Hematopoietic multipotent progenitor cell treated with erythropoietin and hydrocortisone succinate and interleukin-3 and kit ligand, for 4 days (in vitro differentiated cells): ENCODE measurements at regions not wholly inside any gene's neighbourhood (a gene's known extent, or its start where the extent isn't known, plus 50 kb on each side); places are given as distances from the start of the nearest gene placed in this dataset.
"Not testable (repeated sequence)": the region's sequence is repeated elsewhere in the genome, so short reads cannot be mapped to it uniquely, and the experiment has no call there.

Source experiments
- DNase-seq: peaks from one replicate; pipeline ENCODE4 v3.0.0-alpha.2; 2015

GRCh38 chr16:48818257-48818656 is 208.3 kb upstream of the N4BP1 start:
- DNase-seq = no peak

- DNase-seq = no peak
Measured at GRCh38 chr16:48817032-48817431, 207.1 kb upstream of the N4BP1 start.

DNA sequence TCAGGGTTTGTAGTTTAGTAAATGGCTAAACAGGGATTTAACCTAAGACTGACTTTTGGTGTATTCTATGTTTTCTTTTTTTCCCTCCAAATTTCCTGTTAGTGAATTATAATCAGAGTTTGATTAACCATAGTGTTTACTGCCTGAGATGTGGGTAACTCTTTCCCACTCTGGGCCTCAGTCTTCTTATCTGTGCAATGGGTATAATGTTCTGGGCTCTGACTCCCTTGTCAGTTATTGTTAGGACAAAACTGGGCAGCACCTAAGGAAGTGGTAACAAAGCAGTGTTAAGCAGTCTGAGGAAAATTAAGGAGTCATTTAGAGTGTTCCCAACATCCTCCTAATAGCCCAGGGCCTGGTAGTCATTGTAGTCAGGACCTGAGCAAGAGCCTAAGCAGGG is 206.4 kb upstream of the N4BP1 start:
- DNase-seq = no peak

DNA sequence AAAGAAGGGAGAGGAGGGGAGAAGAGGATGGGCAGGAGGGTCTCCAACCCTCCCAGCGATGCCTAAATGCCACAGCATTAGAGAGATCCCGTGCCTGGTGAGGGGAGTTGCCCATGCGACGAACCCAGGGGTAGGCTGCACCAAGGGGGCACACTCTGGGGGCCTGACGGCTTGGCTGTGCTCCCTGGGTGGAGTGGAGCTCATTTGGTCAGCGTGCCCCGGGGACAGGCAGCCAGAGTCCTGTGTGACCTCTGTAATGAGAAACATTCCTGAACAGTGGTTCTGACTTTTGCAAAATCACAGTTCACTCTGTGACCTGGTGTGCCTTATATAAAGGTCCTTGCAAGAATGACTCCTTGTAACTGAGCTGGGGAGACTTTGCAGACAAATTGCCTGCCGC is 205.0 kb upstream of the N4BP1 start:
- DNase-seq = no peak

DNA sequence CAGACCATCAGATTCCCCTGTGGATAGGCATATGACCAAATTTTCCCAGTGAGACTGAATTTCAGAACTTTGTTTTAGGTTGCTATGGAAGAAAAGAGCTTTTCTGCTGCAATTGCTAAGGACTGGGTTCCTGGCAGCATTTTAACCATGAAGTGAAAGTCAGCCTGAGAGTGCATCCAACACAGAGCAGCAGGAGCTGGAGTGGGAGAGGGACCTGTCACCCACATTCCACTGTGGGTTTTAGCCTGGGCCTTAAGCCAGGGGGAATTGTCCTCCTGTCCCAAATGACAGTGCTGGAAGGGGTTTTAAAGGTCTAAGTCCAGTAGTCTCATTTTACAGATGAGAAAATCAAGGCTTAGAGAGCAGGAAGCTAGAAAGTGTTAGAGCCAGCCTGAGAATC is 203.5 kb upstream of the N4BP1 start:
- no peak for DNase-seq

DNA sequence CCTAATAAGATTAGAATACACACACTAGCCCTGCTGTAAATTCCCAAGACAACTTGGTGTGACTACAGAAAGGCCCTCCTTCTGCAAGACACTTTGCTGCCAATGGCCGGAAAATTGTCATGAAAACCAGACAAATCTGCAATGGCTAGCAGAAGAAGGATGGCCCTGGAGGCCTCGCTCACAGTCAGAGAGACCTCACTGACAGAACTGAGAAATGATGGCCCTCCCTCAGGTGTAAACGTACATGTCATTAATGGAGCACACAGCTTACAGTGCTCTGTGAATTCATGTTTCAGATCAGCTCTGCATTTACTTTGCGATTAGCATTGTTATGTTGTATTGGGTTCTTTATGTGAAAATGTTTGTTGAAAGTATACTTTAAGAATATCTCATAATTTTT is 202.9 kb upstream of the N4BP1 start:
- no peak for DNase-seq

DNA sequence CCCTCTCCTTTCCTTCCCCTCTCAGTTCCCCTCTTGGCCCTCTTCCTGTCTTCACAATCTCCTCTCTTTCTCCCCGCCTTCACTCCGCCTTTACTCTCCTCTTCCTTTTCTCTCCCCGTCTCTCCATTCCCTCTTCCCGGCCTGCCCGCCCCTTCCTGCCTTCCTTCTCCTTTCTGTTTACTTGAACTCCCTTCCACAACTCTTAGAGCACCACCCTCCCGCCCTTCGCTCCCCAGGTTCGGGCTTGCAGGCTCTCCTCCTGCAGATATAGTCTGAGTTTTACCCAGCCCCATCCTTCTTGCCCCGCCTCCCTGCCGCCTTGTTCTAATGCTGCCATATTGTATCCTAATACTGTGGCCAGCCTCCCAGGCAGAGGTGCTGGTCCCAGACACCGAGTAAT is 201.5 kb upstream of the N4BP1 start:
- no peak for DNase-seq

DNA sequence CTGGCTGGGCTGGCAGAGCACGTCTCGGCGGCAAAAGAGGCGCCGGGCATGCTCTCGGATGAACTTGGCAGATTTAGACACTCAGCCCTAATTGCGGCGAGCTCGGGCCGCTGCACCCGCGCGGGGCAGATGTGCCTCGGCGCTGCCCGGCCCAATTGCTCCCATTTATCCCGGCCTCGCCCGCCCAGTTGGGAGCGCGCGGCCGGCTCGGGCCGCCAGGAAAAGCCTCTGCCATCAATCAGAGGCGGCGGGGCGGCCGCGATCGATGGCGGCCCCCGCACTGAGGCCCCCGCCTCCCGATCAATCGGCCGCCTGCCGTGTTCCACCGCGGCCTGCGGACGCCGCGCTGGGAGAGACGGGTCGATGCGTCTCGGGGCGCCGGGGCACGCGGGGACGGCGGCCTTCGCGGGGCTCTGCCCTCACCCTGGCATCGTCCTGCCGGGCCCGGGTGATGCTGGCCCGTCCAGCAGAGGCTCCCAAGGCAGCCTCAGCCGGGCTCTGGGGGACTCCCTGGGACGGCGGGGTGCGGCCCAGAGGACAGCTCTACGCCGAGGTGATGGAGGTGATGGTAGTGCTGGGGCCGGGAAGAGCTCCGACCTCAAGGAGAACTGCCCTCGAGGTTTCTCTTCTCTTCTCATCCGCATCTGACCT is 200.9 kb upstream of the N4BP1 start:
- no peak for DNase-seq

DNA sequence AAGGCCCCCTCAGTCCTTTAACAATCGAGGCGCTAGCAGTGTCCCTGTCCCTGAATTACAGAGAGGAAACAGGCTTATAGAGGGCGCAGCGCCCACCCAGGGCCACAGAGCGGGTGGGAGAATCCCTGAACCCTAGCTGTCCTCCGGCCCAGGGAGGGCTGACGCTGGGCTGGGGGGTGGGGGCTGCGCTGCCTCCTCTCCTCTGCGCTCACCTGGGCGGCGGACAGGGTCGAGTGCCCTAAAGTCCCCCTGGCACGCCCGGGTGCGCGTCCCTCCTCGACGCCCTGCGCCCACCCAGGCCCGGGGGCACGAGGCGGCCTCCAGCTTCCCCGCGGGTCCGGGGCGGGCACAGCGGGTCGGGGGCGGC is 200.4 kb upstream of the N4BP1 start:
- DNase-seq = no peak

DNA sequence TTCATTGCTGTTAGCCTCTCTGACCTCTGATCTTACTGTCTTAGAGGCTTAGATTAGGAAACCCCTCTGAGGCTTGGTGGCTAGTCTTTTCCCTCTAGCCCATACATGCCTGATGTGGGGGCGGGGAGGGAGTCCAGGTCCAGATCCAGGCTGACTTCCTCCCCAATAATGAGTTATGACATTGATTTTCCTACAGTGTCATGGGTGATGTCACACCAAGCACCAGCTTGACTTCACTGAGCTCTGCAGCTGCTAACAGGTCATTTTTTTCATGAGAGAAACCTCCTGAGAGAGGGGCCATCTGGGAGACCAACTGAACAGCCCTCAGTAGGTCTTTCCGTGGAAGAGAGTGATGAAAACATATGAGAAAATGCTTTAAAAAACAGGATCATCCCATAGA is 180.2 kb upstream of the N4BP1 start:
- DNase-seq = no peak

- DNase-seq = no peak
Measured at GRCh38 chr16:48788475-48788874, 178.5 kb upstream of the N4BP1 start.

- DNase-seq = no peak
Measured at GRCh38 chr16:48745541-48745940, 135.6 kb upstream of the N4BP1 start.

- no peak for DNase-seq
Measured at GRCh38 chr16:48740964-48741363, 131.0 kb upstream of the N4BP1 start.

GRCh38 chr16:48734220-48734619 is 124.2 kb upstream of the N4BP1 start:
- no peak for DNase-seq

DNA sequence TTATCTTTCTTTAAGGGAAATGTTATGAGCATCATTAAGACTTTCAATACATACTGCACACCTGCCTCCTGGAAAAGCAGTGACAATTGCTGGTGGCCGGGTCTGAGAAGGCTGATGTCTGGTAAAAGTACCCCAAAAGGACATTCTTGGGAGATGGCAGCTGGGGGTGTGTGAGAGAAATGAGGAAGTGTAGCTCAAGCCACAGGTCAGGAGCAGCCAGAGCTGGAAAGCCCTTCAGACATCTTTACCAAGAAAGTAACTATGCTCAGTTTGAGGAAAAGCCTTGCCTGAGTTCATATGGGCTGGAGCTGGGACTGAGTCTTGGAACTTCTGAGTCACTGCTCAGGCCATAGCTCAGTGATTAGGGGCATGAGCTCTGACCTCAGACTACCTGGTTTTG is 94.7 kb upstream of the N4BP1 start:
- no peak for DNase-seq

DNA sequence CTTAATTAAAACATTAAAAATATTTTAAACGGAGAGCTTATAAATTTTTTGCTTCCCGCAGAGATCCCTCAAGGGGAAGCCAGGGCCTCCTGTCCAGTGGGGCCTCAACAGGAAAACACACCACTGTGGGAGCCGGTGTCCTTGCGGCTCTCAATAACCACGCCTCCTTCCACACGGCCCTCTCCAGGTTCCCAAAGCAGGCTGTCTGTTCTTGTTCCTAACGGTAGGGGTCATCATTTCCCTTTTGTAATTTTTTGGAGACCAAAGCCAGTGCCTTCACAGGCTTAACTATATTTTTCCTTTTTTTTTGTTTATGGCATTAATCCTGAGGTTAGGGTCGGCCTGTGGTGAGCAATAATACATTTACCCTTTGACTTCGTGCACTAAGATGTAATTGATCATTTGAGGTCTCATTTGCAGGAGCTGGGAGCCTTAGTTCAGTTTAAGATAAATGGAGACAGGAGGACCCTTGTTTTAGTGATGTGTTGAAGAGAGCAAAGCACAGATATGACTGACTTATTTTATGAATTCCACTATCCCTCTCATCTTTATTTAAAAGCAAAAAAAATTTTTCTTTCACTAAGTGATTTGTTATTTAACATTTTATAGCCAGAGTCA is 77.5 kb upstream of the N4BP1 start:
- peak; percentile 86 for DNase-seq

- no peak for DNase-seq
Measured at GRCh38 chr16:48684148-48684547, 74.2 kb upstream of the N4BP1 start.

- DNase-seq = no peak
Measured at GRCh38 chr16:48682971-48683370, 73.0 kb upstream of the N4BP1 start.

GRCh38 chr16:48681520-48681919 is 71.5 kb upstream of the N4BP1 start:
- DNase-seq = peak; percentile 14

- no peak for DNase-seq
Measured at GRCh38 chr16:48680881-48681280, 70.9 kb upstream of the N4BP1 start.

- no peak for DNase-seq
Measured at GRCh38 chr16:48676836-48677235, 66.9 kb upstream of the N4BP1 start.

GRCh38 chr16:48668184-48668583 is 58.2 kb upstream of the N4BP1 start:
- DNase-seq = not testable (repeated sequence)

DNA sequence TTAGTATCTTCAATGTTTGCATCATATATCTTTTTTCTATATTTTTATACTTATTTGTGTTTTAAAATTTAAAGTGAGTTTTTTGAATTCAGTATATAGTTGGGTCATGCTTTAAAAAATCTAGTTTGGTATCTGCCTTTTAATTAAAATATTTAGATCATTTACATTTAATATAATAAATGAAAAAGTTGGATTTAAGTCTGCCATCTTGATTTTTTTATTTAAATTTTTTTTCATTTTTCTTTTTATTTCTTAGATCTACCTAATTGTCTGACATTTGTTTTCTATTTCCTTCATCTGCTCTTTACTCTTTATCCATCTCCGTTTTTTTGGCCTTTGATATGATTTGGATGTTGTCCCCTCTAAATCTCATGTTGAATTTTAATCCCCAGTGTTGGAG is 50.0 kb upstream of the N4BP1 start:
- no peak for DNase-seq
